Esophagus (tissue), 2 donors: ENCODE measurements at regions not wholly inside any gene's neighbourhood (a gene's known extent, or its start where the extent isn't known, plus 50 kb on each side); places are given as distances from the start of the nearest gene placed in this dataset.
"Not testable (repeated sequence)": the region's sequence is repeated elsewhere in the genome, so short reads cannot be mapped to it uniquely, and the experiment has no call there.

ENCODE experiments used
- H3K27ac ChIP-seq, 2 donors: one replicate each; pipeline ENCODE4 v1.5.1; 2013; ENCODE audit warnings: low read depth in 2 of 2, mild to moderate bottlenecking in 2 of 2, inconsistent platforms in 1 of 2, low read length in 1 of 2, moderate library complexity in 1 of 2
- H3K27me3 ChIP-seq, 2 donors: one replicate each; pipeline ENCODE4 v1.6.1; 2013; ENCODE audit warnings: low read length in 2 of 2, control low read depth in 1 of 2, mild to moderate bottlenecking in 1 of 2; ENCODE audit not compliant: insufficient read depth in 2 of 2, control insufficient read depth in 1 of 2
- H3K36me3 ChIP-seq, 2 donors: one replicate each; pipeline ENCODE4 v1.6.1; 2013; ENCODE audit warnings: low read length in 1 of 2; ENCODE audit not compliant: control insufficient read depth in 2 of 2, insufficient read depth in 2 of 2
- H3K4me1 ChIP-seq, 2 donors: one replicate each; pipeline ENCODE4 v1.6.1; 2013; ENCODE audit warnings: low read length in 1 of 2; ENCODE audit not compliant: control insufficient read depth in 2 of 2, insufficient read depth in 2 of 2
- H3K4me3 ChIP-seq, 2 donors: one replicate each; pipeline ENCODE4 v1.5.1; 2013; ENCODE audit warnings: low read length in 2 of 2, mild to moderate bottlenecking in 2 of 2, low read depth in 1 of 2, moderate library complexity in 1 of 2
- H3K9me3 ChIP-seq, 2 donors: one replicate each; pipeline ENCODE4 v1.6.1; 2013; ENCODE audit warnings: mild to moderate bottlenecking in 2 of 2, low read depth in 1 of 2, low read length in 1 of 2, moderate library complexity in 1 of 2; ENCODE audit not compliant: control insufficient read depth in 2 of 2, insufficient read depth in 1 of 2
- WGBS, 2 donors: extraction: QIAGEN DNeasy Blood & Tissue Kit; methylation state at CpG; one replicate each; pipeline ENCODE4 v1.1.7; 2013; 5-methylcytosine and 5-hydroxymethylcytosine counted together
- donor health status: healthy with polysubstance abuse.
- donor health status: Bipolar disorder and iron deficiency.

GRCh38 chr6:14517516-14518105, 400.0 kb downstream of the CD83 start:
- WGBS, 2 donors: 61 to 69% methylated on average over 7 of the region's 7 CpGs
- no peaks in the 10 kb centered on the region for H3K4me1 ChIP-seq
- H3K36me3 ChIP-seq: no peaks in the 10 kb centered on the region
- no peaks in the 10 kb centered on the region for H3K9me3 ChIP-seq
- H3K27me3 ChIP-seq: no peaks in the 10 kb centered on the region
- no peak overlapping the region for H3K4me3 ChIP-seq
- H3K27ac ChIP-seq: no peak overlapping the region

GRCh38 chr6:14518515-14519217, 401.1 kb downstream of the CD83 start:
- Histone ChIP-seq H3K4me1 (no peaks in the 10 kb centered on the region), H3K9me3 (no peaks in the 10 kb centered on the region), H3K27ac (no peak overlapping the region), H3K4me3 (no peak overlapping the region), H3K36me3 (no peaks in the 10 kb centered on the region), H3K27me3 (no peaks in the 10 kb centered on the region)
- 79 to 81% methylated on average over 14 of the region's 14 CpGs for WGBS, 2 donors

- H3K27ac ChIP-seq: no peak overlapping the region
- no peaks in the 10 kb centered on the region for H3K9me3 ChIP-seq
- 96 to 97% methylated on average over 2 of the region's 2 CpGs for WGBS, 2 donors
- no peak overlapping the region for H3K4me3 ChIP-seq
- no peaks in the 10 kb centered on the region for H3K36me3 ChIP-seq
- H3K27me3 ChIP-seq: no peaks in the 10 kb centered on the region
- H3K4me1 ChIP-seq: no peaks in the 10 kb centered on the region
Measured at GRCh38 chr6:14520029-14520428, 402.5 kb downstream of the CD83 start.

- Histone ChIP-seq H3K4me3 (no peak overlapping the region), H3K36me3 (no peaks in the 10 kb centered on the region), H3K27me3 (no peaks in the 10 kb centered on the region), H3K9me3 (no peaks in the 10 kb centered on the region), H3K27ac (no peak overlapping the region), H3K4me1 (no peaks in the 10 kb centered on the region)
- WGBS, 2 donors: 69 to 76% methylated on average over 2 of the region's 2 CpGs
Measured at GRCh38 chr6:14520536-14520935, 403.0 kb downstream of the CD83 start.

GRCh38 chr6:14521141-14521540, 403.6 kb downstream of the CD83 start:
- H3K4me1 ChIP-seq: no peaks in the 10 kb centered on the region
- WGBS, 2 donors: 79 to 88% methylated on average over 5 of the region's 5 CpGs
- H3K27me3 ChIP-seq: no peaks in the 10 kb centered on the region
- H3K9me3 ChIP-seq: no peaks in the 10 kb centered on the region
- no peaks in the 10 kb centered on the region for H3K36me3 ChIP-seq
- H3K4me3 ChIP-seq: no peak overlapping the region
- no peak overlapping the region for H3K27ac ChIP-seq

GRCh38 chr6:14521861-14522260, 404.3 kb downstream of the CD83 start:
- WGBS, 2 donors: 95 to 97% methylated on average over 11 of the region's 11 CpGs
- not testable (repeated sequence) for H3K27me3 ChIP-seq, H3K36me3 ChIP-seq

GRCh38 chr6:14524319-14524718, 406.7 kb downstream of the CD83 start:
- Histone ChIP-seq H3K4me1 (no peaks in the 10 kb centered on the region), H3K4me3 (no peak overlapping the region), H3K27ac (no peak overlapping the region), H3K27me3 (no peaks in the 10 kb centered on the region), H3K36me3 (no peaks in the 10 kb centered on the region), H3K9me3 (no peaks in the 10 kb centered on the region)
- 65 to 69% methylated on average over 3 of the region's 3 CpGs for whole genome bisulfite sequencing, 2 donors

More at GRCh38 chr6:14521861-14522260, 404.3 kb downstream of the CD83 start:
- not testable (repeated sequence) for H3K4me1 ChIP-seq, H3K27ac ChIP-seq, H3K4me3 ChIP-seq, H3K9me3 ChIP-seq

- Histone ChIP-seq H3K36me3 (no peaks in the 10 kb centered on the region), H3K27ac (no peak overlapping the region), H3K9me3 (no peaks in the 10 kb centered on the region), H3K4me1 (no peaks in the 10 kb centered on the region), H3K4me3 (no peak overlapping the region), H3K27me3 (peaks cover 0 to 3% of the 10 kb centered on the region in 2 donors)
- WGBS, 2 donors: 72 to 81% methylated on average over 4 of the region's 4 CpGs
Measured at GRCh38 chr6:14530385-14530784, 412.8 kb downstream of the CD83 start.

GRCh38 chr6:14533446-14533845, 415.9 kb downstream of the CD83 start:
- 28 to 43% methylated on average over 5 of the region's 5 CpGs for WGBS, 2 donors

GRCh38 chr6:14537030-14537429, 419.5 kb downstream of the CD83 start:
- WGBS, 2 donors: 68 to 86% methylated on average over 1 of the region's 1 CpG
- H3K4me1 ChIP-seq: no peaks in the 10 kb centered on the region
- H3K27me3 ChIP-seq: peaks cover 0 to 3% of the 10 kb centered on the region in 2 donors
- no peaks in the 10 kb centered on the region for H3K9me3 ChIP-seq
- H3K36me3 ChIP-seq: no peaks in the 10 kb centered on the region
- H3K4me3 ChIP-seq: no peak overlapping the region
- no peak overlapping the region for H3K27ac ChIP-seq

More at GRCh38 chr6:14533446-14533845, 415.9 kb downstream of the CD83 start:
- Histone ChIP-seq H3K9me3 (no peaks in the 10 kb centered on the region), H3K36me3 (no peaks in the 10 kb centered on the region), H3K27ac (no peak overlapping the region), H3K4me1 (no peaks in the 10 kb centered on the region), H3K27me3 (peaks cover 0 to 3% of the 10 kb centered on the region in 2 donors), H3K4me3 (no peak overlapping the region)
